Embryonic facial prominence (tissue), 1 donor: ENCODE measurements at regions not wholly inside any gene's neighbourhood (a gene's known extent, or its start where the extent isn't known, plus 50 kb on each side); places are given as distances from the start of the nearest gene placed in this dataset.
"Not testable (repeated sequence)": the region's sequence is repeated elsewhere in the genome, so short reads cannot be mapped to it uniquely, and the experiment has no call there.

Source experiments
- DNase-seq: peaks from one replicate; pipeline ENCODE4 v3.0.0-alpha.2; 2016; ENCODE audit errors: extremely low spot score

GRCh38 chr7:94173436-94173835 lies 169.3 kb upstream of the BET1 start:
- DNase-seq: no peak

- no peak for DNase-seq
Measured at GRCh38 chr7:94174375-94174774, 170.2 kb upstream of the BET1 start.

GRCh38 chr7:94174956-94175355 lies 170.8 kb upstream of the BET1 start:
- DNase-seq: no peak

- DNase-seq: no peak
Measured at GRCh38 chr7:94176694-94177200, 172.6 kb upstream of the BET1 start.

GRCh38 chr7:94177441-94177840 lies 173.3 kb upstream of the BET1 start:
- DNase-seq: no peak

GRCh38 chr7:94178230-94178629 lies 174.1 kb upstream of the BET1 start:
- no peak for DNase-seq

- DNase-seq: no peak
Measured at GRCh38 chr7:94179466-94179865, 175.3 kb upstream of the BET1 start.

- DNase-seq: no peak
Measured at GRCh38 chr7:94182066-94182465, 177.9 kb upstream of the BET1 start.

- DNase-seq: no peak
Measured at GRCh38 chr7:94182721-94183120, 178.6 kb upstream of the BET1 start.

GRCh38 chr7:94183289-94183749 lies 179.2 kb upstream of the BET1 start:
- DNase-seq: peak; percentile 66

- no peak for DNase-seq
Measured at GRCh38 chr7:94183891-94184290, 179.7 kb upstream of the BET1 start.

- no peak for DNase-seq
Measured at GRCh38 chr7:94188350-94188749, 184.2 kb upstream of the BET1 start.

GRCh38 chr7:94190599-94191061 lies 186.5 kb upstream of the BET1 start:
- no peak for DNase-seq

GRCh38 chr7:94194426-94194825 lies 190.3 kb upstream of the BET1 start:
- not testable (repeated sequence) for DNase-seq

- no peak for DNase-seq
Measured at GRCh38 chr7:94195201-94195600, 191.0 kb upstream of the BET1 start.

GRCh38 chr7:94195813-94196212 lies 191.7 kb upstream of the BET1 start:
- no peak for DNase-seq

- DNase-seq: no peak
Measured at GRCh38 chr7:94205529-94205928, 189.2 kb upstream of the COL1A2 start.

- no peak for DNase-seq
Measured at GRCh38 chr7:94206295-94206694, 188.4 kb upstream of the COL1A2 start.

GRCh38 chr7:94212160-94212559 lies 182.5 kb upstream of the COL1A2 start:
- DNase-seq: no peak

GRCh38 chr7:94216944-94217461 lies 177.7 kb upstream of the COL1A2 start:
- no peak for DNase-seq

- DNase-seq: no peak
Measured at GRCh38 chr7:94217766-94218165, 176.9 kb upstream of the COL1A2 start.

- DNase-seq: no peak
Measured at GRCh38 chr7:94222516-94222915, 172.2 kb upstream of the COL1A2 start.

- DNase-seq: no peak
Measured at GRCh38 chr7:94223375-94224084, 171.2 kb upstream of the COL1A2 start.
